Liver (tissue), 7 donors: ENCODE measurements at regions not wholly inside any gene's neighbourhood (a gene's known extent, or its start where the extent isn't known, plus 50 kb on each side); places are given as distances from the start of the nearest gene placed in this dataset.

Experiments
- DNase-seq: peaks from one replicate; pipeline ENCODE4 v3.0.0-alpha.2; 2017; ENCODE audit warnings: low spot score
- H3K27ac ChIP-seq, 2 donors: one replicate each; pipeline ENCODE4 v1.7.0; 2013; ENCODE audit warnings: inconsistent platforms in 2 of 2, low read length in 2 of 2, control low read depth in 1 of 2, low read depth in 1 of 2, mild to moderate bottlenecking in 1 of 2
- H3K27me3 ChIP-seq, 4 donors: one replicate each; pipeline versions ENCODE4 v1.6.1 to v1.7.0; 2013; ENCODE audit warnings: low read length in 3 of 4, inconsistent platforms in 1 of 4, mild to moderate bottlenecking in 1 of 4, moderate library complexity in 1 of 4; ENCODE audit not compliant: control insufficient read depth in 4 of 4, insufficient read depth in 4 of 4
- H3K36me3 ChIP-seq, 4 donors: one replicate each; pipeline versions ENCODE4 v1.6.1 to v1.7.0; 2013; ENCODE audit warnings: low read length in 3 of 4, mild to moderate bottlenecking in 3 of 4, low read depth in 1 of 4, moderate library complexity in 1 of 4; ENCODE audit not compliant: control insufficient read depth in 4 of 4, insufficient read depth in 3 of 4
- H3K4me1 ChIP-seq, 4 donors: one replicate each; pipeline versions ENCODE4 v1.6.1 to v1.7.0; 2013; ENCODE audit warnings: low read length in 3 of 4, mild to moderate bottlenecking in 3 of 4, moderate library complexity in 1 of 4; ENCODE audit not compliant: control insufficient read depth in 4 of 4, insufficient read depth in 4 of 4
- H3K4me3 ChIP-seq, 3 donors: one replicate each; pipeline versions ENCODE4 v1.6.1 to v1.7.0; 2013; ENCODE audit warnings: low read length in 3 of 3, control low read depth in 1 of 3, low read depth in 1 of 3, mild to moderate bottlenecking in 1 of 3
- H3K9ac ChIP-seq, 2 donors: one replicate each; pipeline ENCODE4 v1.7.0; 2013; ENCODE audit warnings: low read length in 2 of 2, mild to moderate bottlenecking in 2 of 2, moderate library complexity in 2 of 2, control low read depth in 1 of 2, low read depth in 1 of 2
- H3K9me3 ChIP-seq, 4 donors: one replicate each; pipeline versions ENCODE4 v1.6.1 to v1.7.0; 2013; ENCODE audit warnings: low read length in 3 of 4; ENCODE audit not compliant: control insufficient read depth in 4 of 4
- ATF3 ChIP-seq: IDR thresholded peaks from 2 replicates; pipeline ENCODE4 v1.6.1; 2016; ENCODE audit warnings: antibody characterized with exemption
- EGR1 ChIP-seq, 2 donors: IDR thresholded peaks; 2 replicates each; pipeline ENCODE4 v1.6.1; 2016 to 2018; ENCODE audit warnings: antibody characterized with exemption in 2 of 2, low read depth in 2 of 2
- FOXA1 ChIP-seq: IDR thresholded peaks from 2 replicates; pipeline ENCODE4 v1.6.1; 2016; ENCODE audit warnings: antibody characterized with exemption
- FOXA2 ChIP-seq: IDR thresholded peaks from 2 replicates; pipeline ENCODE4 v1.6.1; 2016; ENCODE audit warnings: antibody characterized with exemption
- GABPA ChIP-seq, 2 donors: IDR thresholded peaks in 1 of 2; conservative IDR thresholded peaks in 1 of 2; 2 replicates each; pipeline ENCODE4 v1.6.1; 2016; ENCODE audit warnings: antibody characterized with exemption in 2 of 2, mild to moderate bottlenecking in 1 of 2, moderate library complexity in 1 of 2
- HNF4A ChIP-seq, 2 donors: conservative IDR thresholded peaks; 2 replicates each; pipeline ENCODE4 v1.6.1; 2016; ENCODE audit warnings: antibody characterized with exemption in 2 of 2, mild to moderate bottlenecking in 2 of 2
- HNF4G ChIP-seq: IDR thresholded peaks from 2 replicates; pipeline ENCODE4 v1.6.1; 2016; ENCODE audit warnings: antibody characterized with exemption
- JUND ChIP-seq, 2 donors: IDR thresholded peaks; 2 replicates each; pipeline ENCODE4 v1.6.1; 2016; ENCODE audit warnings: antibody characterized with exemption in 2 of 2
- NR2F2 ChIP-seq: IDR thresholded peaks from 2 replicates; pipeline ENCODE4 v1.6.1; 2016; ENCODE audit warnings: antibody characterized with exemption
- RAD21 ChIP-seq, 2 donors: IDR thresholded peaks; 2 replicates each; pipeline ENCODE4 v1.6.1; 2016; ENCODE audit warnings: antibody characterized with exemption in 2 of 2, mild to moderate bottlenecking in 2 of 2
- REST ChIP-seq: IDR thresholded peaks from 2 replicates; pipeline ENCODE4 v1.6.1; 2016; ENCODE audit warnings: antibody characterized with exemption, mild to moderate bottlenecking
- RXRA ChIP-seq, 2 donors: IDR thresholded peaks; 2 replicates each; pipeline ENCODE4 v1.6.1; 2017 to 2018; ENCODE audit warnings: antibody characterized with exemption in 2 of 2, mild to moderate bottlenecking in 1 of 2
- SP1 ChIP-seq: IDR thresholded peaks from 2 replicates; pipeline ENCODE4 v1.6.1; 2018; ENCODE audit warnings: antibody characterized with exemption, mild to moderate bottlenecking
- TAF1 ChIP-seq: conservative IDR thresholded peaks from 2 replicates; pipeline ENCODE4 v1.6.1; 2016; ENCODE audit warnings: antibody characterized with exemption, mild to moderate bottlenecking
- YY1 ChIP-seq: IDR thresholded peaks from 2 replicates; pipeline ENCODE4 v1.6.1; 2016; ENCODE audit warnings: antibody characterized with exemption, mild to moderate bottlenecking
- WGBS: extraction: QIAGEN DNeasy Blood & Tissue Kit; methylation state at CpG from one replicate; pipeline ENCODE4 v1.1.7; 2013; 5-methylcytosine and 5-hydroxymethylcytosine counted together
- donor health status: healthy.
- donor health status: healthy.
- donor health status: healthy.
- donor health status: healthy.

DNA sequence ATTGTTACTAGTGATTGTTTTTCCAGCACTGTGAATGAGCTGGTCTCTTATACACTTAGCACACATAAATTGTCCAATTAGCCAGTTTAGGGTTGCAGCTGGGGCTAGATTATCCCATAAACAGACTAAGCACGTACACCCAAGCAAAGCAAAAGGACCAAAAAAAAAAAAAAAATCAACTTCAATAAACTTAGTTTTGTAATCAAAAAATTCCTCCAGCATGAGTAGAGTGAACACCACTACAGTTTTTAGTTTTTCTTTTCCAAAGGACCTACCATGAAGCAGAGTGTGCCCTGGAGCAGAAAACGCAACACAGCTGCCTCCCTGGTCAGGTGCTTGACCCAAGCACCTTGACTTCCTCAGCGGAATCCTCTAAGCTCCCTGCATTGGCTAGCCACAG is 249.4 kb upstream of the SLC14A2 start:
- no peaks in the 10 kb centered on the region for H3K27me3 ChIP-seq
- no peak overlapping the region for H3K4me3 ChIP-seq
- no peaks in the 10 kb centered on the region for H3K36me3 ChIP-seq
- no peaks in the 10 kb centered on the region for H3K4me1 ChIP-seq
- H3K27ac ChIP-seq = no peak overlapping the region
- TF ChIP-seq GABPA (IDR thresholded peaks at IDR 0.05 in 1 of 2, conservative IDR thresholded peaks at IDR 0.05 in 1 of 2) (no peak), RXRA (IDR thresholded peaks at IDR 0.05) (no peak), YY1 (no peak), SP1 (no peak), HNF4G (no peak), RAD21 (IDR thresholded peaks at IDR 0.05) (no peak), TAF1 (no peak), JUND (IDR thresholded peaks at IDR 0.05) (no peak)
- no peak for DNase-seq
- H3K9ac ChIP-seq = no peak overlapping the region
- 91% methylated on average over 3 of the region's 3 CpGs for WGBS
- H3K9me3 ChIP-seq = no peaks in the 10 kb centered on the region

- no peak for TF ChIP-seq RXRA (IDR thresholded peaks at IDR 0.05)
- no peak for TF ChIP-seq HNF4A (conservative IDR thresholded peaks at IDR 0.05)
- TF ChIP-seq JUND (IDR thresholded peaks at IDR 0.05) = no peak
- TF ChIP-seq FOXA1 = no peak
- Histone ChIP-seq H3K27ac (no peak overlapping the region), H3K9ac (no peak overlapping the region), H3K36me3 (no peaks in the 10 kb centered on the region), H3K4me1 (no peaks in the 10 kb centered on the region), H3K27me3 (no peaks in the 10 kb centered on the region), H3K9me3 (no peaks in the 10 kb centered on the region), H3K4me3 (no peak overlapping the region)
- no peak for DNase-seq
- 77% methylated on average over 14 of the region's 14 CpGs for WGBS
Observed at GRCh38 chr18:45370255-45371010, 244.8 kb upstream of the SLC14A2 start.

DNA sequence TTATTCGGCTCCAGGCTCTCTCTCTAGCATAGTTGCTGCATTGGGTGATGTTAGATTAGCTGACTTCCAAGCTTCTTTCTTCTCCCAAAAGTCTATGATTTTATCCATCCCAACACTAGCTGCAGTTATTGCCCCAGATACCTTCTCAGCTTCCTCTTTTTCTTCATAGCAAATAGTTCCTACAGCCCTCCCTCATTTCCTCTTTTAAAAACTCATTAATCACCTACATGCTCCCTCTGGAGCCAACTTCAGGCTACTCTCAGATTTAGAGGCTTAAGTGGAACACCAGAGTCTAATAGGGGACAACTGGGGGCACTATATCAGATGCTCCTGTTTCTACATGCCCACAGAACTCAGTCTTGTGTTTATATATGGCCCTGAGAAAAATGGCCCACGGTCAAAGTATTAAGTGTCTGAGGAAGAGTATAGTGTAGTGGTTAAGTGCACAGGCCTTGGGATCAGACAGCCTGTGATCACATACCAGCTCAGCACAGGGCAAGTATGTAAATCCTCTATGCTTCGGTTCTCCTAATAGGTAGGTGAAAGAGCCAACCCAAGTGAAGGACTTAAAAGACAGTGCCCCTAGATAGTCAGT is 241.9 kb upstream of the SLC14A2 start:
- H3K4me3 ChIP-seq = no peak overlapping the region
- H3K27me3 ChIP-seq = no peaks in the 10 kb centered on the region
- TF ChIP-seq YY1 (no peak), SP1 (no peak), HNF4A (conservative IDR thresholded peaks at IDR 0.05) (no peak), GABPA (IDR thresholded peaks at IDR 0.05 in 1 of 2, conservative IDR thresholded peaks at IDR 0.05 in 1 of 2) (no peak), ATF3 (no peak), FOXA2 (no peak), RAD21 (IDR thresholded peaks at IDR 0.05) (no peak), REST (no peak), NR2F2 (no peak), HNF4G (no peak), EGR1 (IDR thresholded peaks at IDR 0.05; ENCODE audit: low read depth in 2 of 2) (no peak)
- no peak overlapping the region for H3K9ac ChIP-seq
- no peak for DNase-seq
- H3K27ac ChIP-seq = no peak overlapping the region
- H3K36me3 ChIP-seq = no peaks in the 10 kb centered on the region
- no peaks in the 10 kb centered on the region for H3K9me3 ChIP-seq
- 75% methylated on average over 3 of the region's 3 CpGs for WGBS
- no peaks in the 10 kb centered on the region for H3K4me1 ChIP-seq
